ENCODE measurements at regions not wholly inside any gene's neighbourhood (a gene's known extent, or its start where the extent isn't known, plus 50 kb on each side); places are given as distances from the start of the nearest gene placed in this dataset.
A peak's percentile ranks its signal among the peaks of the same experiment; 100 is the strongest.

- TF ChIP-seq ARID4B (CRISPR knock-in tag; IDR thresholded peaks at IDR 0.05), result no peak
- TF ChIP-seq MLLT1 (IDR thresholded peaks at IDR 0.05), result no peak
- no peak for TF ChIP-seq ELF1 (tag; IDR thresholded peaks at IDR 0.05)
- TF ChIP-seq PKNOX1 (IDR thresholded peaks at IDR 0.05), result no peak
- TF ChIP-seq POLR2A (conservative IDR thresholded peaks at IDR 0.05), result no peak
- TF ChIP-seq ZFX (CRISPR knock-in tag; IDR thresholded peaks at IDR 0.05), result no peak
- no peak for TF ChIP-seq ZFPM2 (CRISPR knock-in tag; IDR thresholded peaks at IDR 0.05)
- no peak for TF ChIP-seq SREBF2 (CRISPR knock-in tag; IDR thresholded peaks at IDR 0.05)
- no peak for TF ChIP-seq FOXO4 (CRISPR knock-in tag; IDR thresholded peaks at IDR 0.05)
- TF ChIP-seq POLR2AphosphoS5 (IDR thresholded peaks at IDR 0.05; ENCODE audit: control insufficient read depth, insufficient read depth, low read depth, low read length), result no peak
- TF ChIP-seq CTCF (IDR thresholded peaks at IDR 0.05 in 2 of 3, conservative IDR thresholded peaks at IDR 0.05 in 1 of 3; ENCODE audit: insufficient read depth in 2 of 3, low read depth in 1 of 3, low read length in 3 of 3), result peak; percentile 69 to 75 (median 70)
- no peak for TF ChIP-seq CBFB (CRISPR knock-in tag; IDR thresholded peaks at IDR 0.05)
- TF ChIP-seq GATA2 (CRISPR knock-in tag; IDR thresholded peaks at IDR 0.05), result no peak
- no peak for TF ChIP-seq HBP1 (CRISPR knock-in tag; IDR thresholded peaks at IDR 0.05)
Observed at GRCh38 chr10:123582084-123582989, 83.8 kb upstream of the GPR26 start.
